Keratinocyte (primary cell): ENCODE measurements at regions not wholly inside any gene's neighbourhood (a gene's known extent, or its start where the extent isn't known, plus 50 kb on each side); places are given as distances from the start of the nearest gene placed in this dataset.

Experiments used
- DNase-seq: peaks from one replicate; pipeline ENCODE4 v3.0.0-alpha.2; 2011; ENCODE audit warnings: low read depth, missing footprints, low spot score
- FAIRE-seq: peaks from 2 replicates; lab custom pipeline; 2011; peaks lifted over from hg19 to GRCh38; lab: Jason Lieb, UNC
- H2AFZ ChIP-seq: 2 replicates; pipeline ENCODE4 v1.6.0; 2012; ENCODE audit warnings: low read length, control low read depth, inconsistent platforms; ENCODE audit not compliant: control insufficient read depth
- H3K27ac ChIP-seq: 2 replicates; pipeline ENCODE4 v1.5.1; 2011; ENCODE audit warnings: low read length; ENCODE audit not compliant: control insufficient read depth, insufficient read depth
- H3K27me3 ChIP-seq: 3 replicates; pipeline ENCODE4 v1.6.0; 2011; ENCODE audit warnings: low read length; ENCODE audit not compliant: control insufficient read depth, insufficient read depth; ENCODE audit errors: extremely low read depth
- H3K36me3 ChIP-seq, 2 experiments: 2 replicates in 1 of 2; 3 replicates in 1 of 2; pipeline ENCODE4 v1.5.1; 2011; ENCODE audit warnings: low read length in 2 of 2, mild to moderate bottlenecking in 1 of 2; ENCODE audit not compliant: control insufficient read depth in 2 of 2, insufficient read depth in 2 of 2; ENCODE audit errors: extremely low read depth in 1 of 2
- H3K4me1 ChIP-seq: 3 replicates; pipeline ENCODE4 v1.5.1; 2011; ENCODE audit warnings: low read length; ENCODE audit not compliant: control insufficient read depth, insufficient read depth; ENCODE audit errors: extremely low read depth
- H3K4me2 ChIP-seq: 3 replicates; pipeline ENCODE4 v1.6.0; 2011; ENCODE audit warnings: low read depth, low read length; ENCODE audit not compliant: control insufficient read depth, insufficient read depth; ENCODE audit errors: extremely low read depth
- H3K4me3 ChIP-seq, 3 experiments: fragments of 200-600 bp in 1 of 3; sonication (generic) in 1 of 3; 2 replicates in 2 of 3; 3 replicates in 1 of 3; pipeline ENCODE4 v1.5.1; 2011 to 2016; ENCODE audit warnings: low read length in 3 of 3, mild to moderate bottlenecking in 3 of 3, control low read depth in 2 of 3, inconsistent platforms in 1 of 3, low read depth in 1 of 3, mixed read lengths in 1 of 3, mixed run types in 1 of 3, moderate library complexity in 1 of 3; ENCODE audit not compliant: control insufficient read depth in 2 of 3, insufficient read depth in 2 of 3; ENCODE audit errors: extremely low read depth in 1 of 3
- H3K79me2 ChIP-seq: 2 replicates; pipeline ENCODE4 v1.6.0; 2012; ENCODE audit warnings: low read length; ENCODE audit not compliant: control insufficient read depth, insufficient read depth
- H3K9ac ChIP-seq: 3 replicates; pipeline ENCODE4 v1.6.0; 2011; ENCODE audit warnings: low read length; ENCODE audit not compliant: control insufficient read depth, insufficient read depth; ENCODE audit errors: extremely low read depth
- H3K9me1 ChIP-seq: 3 replicates; pipeline ENCODE4 v1.6.0; 2011; ENCODE audit warnings: low read length; ENCODE audit not compliant: control insufficient read depth, insufficient read depth; ENCODE audit errors: extremely low read depth
- H3K9me3 ChIP-seq: 2 replicates; pipeline ENCODE4 v1.5.1; 2012; ENCODE audit warnings: low read depth, low read length; ENCODE audit not compliant: control insufficient read depth
- H4K20me1 ChIP-seq: 3 replicates; pipeline ENCODE4 v1.6.0; 2011; ENCODE audit warnings: low read length; ENCODE audit not compliant: control insufficient read depth, insufficient read depth; ENCODE audit errors: extremely low read depth
- CTCF ChIP-seq, 3 experiments: IDR thresholded peaks in 1 of 3; conservative IDR thresholded peaks in 1 of 3; optimal IDR thresholded peaks in 1 of 3; 2 replicates in 2 of 3; 3 replicates in 1 of 3; pipeline versions ENCODE3 to v1.5.1; 2011; ENCODE audit warnings: low read length in 3 of 3, mild to moderate bottlenecking in 3 of 3, moderate library complexity in 2 of 3, control low read depth in 1 of 3, inconsistent platforms in 1 of 3; ENCODE audit not compliant: insufficient read depth in 2 of 3; ENCODE audit errors: extremely low read depth in 1 of 3
- EZH2 ChIP-seq: IDR thresholded peaks from one replicate; pipeline ENCODE4 v1.6.1; 2012; ENCODE audit warnings: inconsistent platforms, mild to moderate bottlenecking, low read length, moderate library complexity
- dilution Hi-C: fragments of 300-500 bp; cut with MboI; formaldehyde crosslinking; loops from one replicate; pipeline ENCODE4 v1.7.0; 2020; ENCODE audit warnings: low sequenced_read_pairs; ENCODE audit not compliant: extremely low pct_ligation_motif_present

DNA sequence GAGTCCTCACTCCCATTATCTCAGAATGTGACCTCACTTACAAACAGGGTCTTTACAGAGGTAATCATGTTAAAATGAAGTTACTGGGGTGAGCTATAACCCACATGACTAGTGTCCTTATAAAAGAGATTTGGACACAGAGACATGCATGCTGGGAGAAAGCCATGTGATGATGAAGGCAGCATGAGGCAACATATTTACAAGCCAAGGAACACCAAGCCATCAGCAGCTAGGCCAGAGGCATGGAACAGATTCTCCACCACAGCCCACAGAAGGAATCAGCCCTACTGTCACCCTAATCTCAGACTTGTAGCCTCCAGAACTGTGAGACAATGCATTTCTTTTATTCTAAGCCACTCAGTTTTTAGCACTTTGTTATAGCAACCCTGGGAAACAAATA lies 171.9 kb downstream of the EN1 start:
- DNase-seq (no peak), FAIRE-seq (no peak)
- no peak overlapping the region for H2AFZ ChIP-seq
- H3K27ac ChIP-seq, result no peak overlapping the region
- dilution Hi-C loops, result no loop called here
- no peaks in the 10 kb centered on the region for H3K9me1 ChIP-seq
- H3K36me3 ChIP-seq, result no peaks in the 10 kb centered on the region
- H3K4me3 ChIP-seq, result no peak overlapping the region
- H3K9me3 ChIP-seq, result no peaks in the 10 kb centered on the region
- TF ChIP-seq EZH2, result no peak
- no peak for TF ChIP-seq CTCF (optimal IDR thresholded peaks at IDR 0.05 in 1 of 3, IDR thresholded peaks at IDR 0.05 in 1 of 3, conservative IDR thresholded peaks at IDR 0.05 in 1 of 3; ENCODE audit: extremely low read depth in 1 of 3, insufficient read depth in 2 of 3, low read length in 3 of 3)
- no peak overlapping the region for H3K4me2 ChIP-seq
- no peak overlapping the region for H3K9ac ChIP-seq
- peaks cover 5% of the 10 kb centered on the region for H3K27me3 ChIP-seq
- no peaks in the 10 kb centered on the region for H4K20me1 ChIP-seq
- no peaks in the 10 kb centered on the region for H3K4me1 ChIP-seq
- H3K79me2 ChIP-seq, result no peaks in the 10 kb centered on the region

- H3K27ac ChIP-seq, result no peak overlapping the region
- H3K4me3 ChIP-seq, result no peak overlapping the region
- H3K36me3 ChIP-seq, result no peaks in the 10 kb centered on the region
- dilution Hi-C loops, result no loop called here
- no peak overlapping the region for H3K9ac ChIP-seq
- TF ChIP-seq EZH2 (no peak), CTCF (optimal IDR thresholded peaks at IDR 0.05 in 1 of 3, IDR thresholded peaks at IDR 0.05 in 1 of 3, conservative IDR thresholded peaks at IDR 0.05 in 1 of 3; ENCODE audit: extremely low read depth in 1 of 3, insufficient read depth in 2 of 3, low read length in 3 of 3) (no peak)
- no peak overlapping the region for H2AFZ ChIP-seq
- H3K9me3 ChIP-seq, result no peaks in the 10 kb centered on the region
- DNase-seq (no peak), FAIRE-seq (no peak)
- H3K27me3 ChIP-seq, result no peaks in the 10 kb centered on the region
- H4K20me1 ChIP-seq, result no peaks in the 10 kb centered on the region
- no peak overlapping the region for H3K4me2 ChIP-seq
- H3K79me2 ChIP-seq, result no peaks in the 10 kb centered on the region
- peaks cover 3% of the 10 kb centered on the region for H3K4me1 ChIP-seq
- H3K9me1 ChIP-seq, result no peaks in the 10 kb centered on the region
Observed at GRCh38 chr2:118672571-118673158, 174.8 kb downstream of the EN1 start.
